IMR-90 (cell line): ENCODE measurements at regions not wholly inside any gene's neighbourhood (a gene's known extent, or its start where the extent isn't known, plus 50 kb on each side); places are given as distances from the start of the nearest gene placed in this dataset.

Experiments
- ATAC-seq: fragments of 200-7000 bp; cut with Tn5 transposase; 2 replicates; pipeline ENCODE4 v1.9.1; 2020; ENCODE audit warnings: low read depth, mild to moderate bottlenecking, moderate library complexity
- BruUV-seq: library from RNA; stranded (reverse); fragments of 400-500 nt; replicated peaks from 2 replicates; lab custom pipeline; 2021; lab: Mats Ljungman, UMichigan
- CTCF ChIA-PET: fragments of 300-600 bp; formaldehyde crosslinking; extraction: SDS; loops from one replicate; lab custom pipeline; 2021; ENCODE audit warnings: antibody characterized with exemption; lab: Yijun Ruan, JAX
- POLR2A ChIA-PET: fragments of 300-600 bp; sonication (Branson Sonifier 250); formaldehyde crosslinking; loops from one replicate; lab custom pipeline; 2022; ENCODE audit warnings: antibody characterized with exemption; ENCODE audit not compliant: unreplicated experiment; lab: Charles Lee
- DNase-seq: peaks from one replicate; pipeline ENCODE4 v3.0.0; 2013
- H2AFZ ChIP-seq: replicated peaks from 2 replicates; pipeline ENCODE3; 2013; ENCODE audit warnings: low read length, mild to moderate bottlenecking; ENCODE audit not compliant: poor library complexity
- H2AK5ac ChIP-seq: 2 replicates; pipeline ENCODE4 v1.6.1; 2013; ENCODE audit warnings: low read depth, low read length, inconsistent platforms
- H2AK9ac ChIP-seq: replicated peaks from 2 replicates; pipeline ENCODE3; 2013; ENCODE audit warnings: mild to moderate bottlenecking, low read depth, low read length, moderate library complexity; ENCODE audit not compliant: poor library complexity
- H2BK120ac ChIP-seq: 2 replicates; pipeline ENCODE4 v1.6.1; 2013; ENCODE audit warnings: low read depth, low read length, inconsistent platforms
- H2BK15ac ChIP-seq: 3 replicates; pipeline ENCODE4 v1.6.1; 2013; ENCODE audit warnings: low read depth, low read length, inconsistent platforms
- H2BK20ac ChIP-seq: 2 replicates; pipeline ENCODE4 v1.6.1; 2013; ENCODE audit warnings: low read depth, mild to moderate bottlenecking, inconsistent platforms, low read length, moderate library complexity
- H2BK5ac ChIP-seq: 2 replicates; pipeline ENCODE4 v1.6.1; 2013; ENCODE audit warnings: mild to moderate bottlenecking, low read depth, low read length, inconsistent platforms; ENCODE audit not compliant: poor library complexity, severe bottlenecking
- H3K14ac ChIP-seq: replicated peaks from 2 replicates; pipeline ENCODE4 v1.6.1; 2013; ENCODE audit warnings: low read depth, low read length, inconsistent platforms
- H3K18ac ChIP-seq: 2 replicates; pipeline ENCODE4 v1.6.1; 2013; ENCODE audit warnings: low read depth, low read length, control low read depth
- H3K23ac ChIP-seq: 2 replicates; pipeline ENCODE4 v1.6.1; 2013; ENCODE audit warnings: low read depth, low read length, inconsistent platforms
- H3K27ac ChIP-seq: 2 replicates; pipeline ENCODE4 v1.5.1; 2013; ENCODE audit warnings: mild to moderate bottlenecking, control low read depth, low read length; ENCODE audit not compliant: insufficient read depth
- H3K27me3 ChIP-seq: 2 replicates; pipeline ENCODE4 v1.6.1; 2013; ENCODE audit warnings: low read length; ENCODE audit not compliant: control insufficient read depth, insufficient read depth
- H3K36me3 ChIP-seq: 2 replicates; pipeline ENCODE4 v1.6.1; 2013; ENCODE audit warnings: low read length, mixed read lengths; ENCODE audit not compliant: control insufficient read depth, insufficient read depth
- H3K4ac ChIP-seq: 2 replicates; pipeline ENCODE4 v1.6.1; 2013; ENCODE audit warnings: low read depth, low read length, inconsistent platforms
- H3K4me1 ChIP-seq: 2 replicates; pipeline ENCODE4 v1.6.1; 2013; ENCODE audit warnings: low read length, mixed read lengths; ENCODE audit not compliant: control insufficient read depth, insufficient read depth
- H3K4me2 ChIP-seq: 2 replicates; pipeline ENCODE4 v1.6.1; 2013; ENCODE audit warnings: low read depth, mild to moderate bottlenecking, control low read depth, low read length, moderate library complexity
- H3K4me3 ChIP-seq: 2 replicates; pipeline ENCODE4 v1.5.1; 2013; ENCODE audit warnings: low read depth, mild to moderate bottlenecking, control low read depth, low read length, moderate library complexity; ENCODE audit not compliant: insufficient read depth
- H3K56ac ChIP-seq: 2 replicates; pipeline ENCODE4 v1.6.1; 2013; ENCODE audit warnings: low read length, inconsistent platforms; ENCODE audit not compliant: insufficient read depth; ENCODE audit errors: extremely low read depth
- H3K79me1 ChIP-seq, 2 experiments: 2 replicates each; pipeline ENCODE4 v1.6.1; 2013; ENCODE audit warnings: low read length in 2 of 2, inconsistent platforms in 1 of 2, low read depth in 1 of 2
- H3K9ac ChIP-seq: 2 replicates; pipeline ENCODE4 v1.6.1; 2013; ENCODE audit warnings: low read depth, low read length, control low read depth
- H3K9me1 ChIP-seq: 2 replicates; pipeline ENCODE4 v1.6.1; 2013; ENCODE audit warnings: low read length, inconsistent platforms; ENCODE audit not compliant: insufficient read depth
- H3K9me3 ChIP-seq: 2 replicates; pipeline ENCODE4 v1.6.1; 2013; ENCODE audit warnings: low read length; ENCODE audit not compliant: control insufficient read depth, insufficient read depth
- H4K20me1 ChIP-seq: 2 replicates; pipeline ENCODE4 v1.6.1; 2013; ENCODE audit warnings: low read length, inconsistent platforms; ENCODE audit not compliant: insufficient read depth
- H4K5ac ChIP-seq: 2 replicates; pipeline ENCODE4 v1.6.1; 2013; ENCODE audit warnings: mild to moderate bottlenecking, low read depth, low read length, control low read depth
- H4K8ac ChIP-seq, 2 experiments: 2 replicates each; pipeline ENCODE4 v1.6.1; 2013; ENCODE audit warnings: low read depth in 2 of 2, low read length in 2 of 2, control low read depth in 1 of 2, inconsistent platforms in 1 of 2
- H4K91ac ChIP-seq: 2 replicates; pipeline ENCODE4 v1.6.1; 2013; ENCODE audit warnings: low read depth, low read length, inconsistent platforms; ENCODE audit not compliant: insufficient read depth
- BHLHE40 ChIP-seq: fragments of 150-350 bp; IDR thresholded peaks from 2 replicates; pipeline ENCODE4 v1.6.1; 2016; ENCODE audit warnings: mild to moderate bottlenecking, low read depth, low read length
- CEBPB ChIP-seq: IDR thresholded peaks from 2 replicates; pipeline ENCODE4 v1.6.1; 2012; ENCODE audit warnings: low read depth, low read length, improper control_type of control experiment
- CHD1 ChIP-seq: IDR thresholded peaks from 2 replicates; pipeline ENCODE4 v1.6.1; 2012; ENCODE audit warnings: low read depth, low read length, improper control_type of control experiment
- CTCF ChIP-seq: conservative IDR thresholded peaks from 2 replicates; pipeline ENCODE4 v1.5.1; 2012; ENCODE audit warnings: mild to moderate bottlenecking, low read depth, low read length, improper control_type of control experiment
- ELK1 ChIP-seq: fragments of 150-350 bp; IDR thresholded peaks from 2 replicates; pipeline ENCODE4 v1.6.1; 2016; ENCODE audit warnings: low read depth, mild to moderate bottlenecking, low read length, moderate library complexity, borderline replicate concordance
- FOS ChIP-seq: fragments of 150-350 bp; IDR thresholded peaks from 2 replicates; pipeline ENCODE4 v1.6.1; 2016; ENCODE audit warnings: low read depth, low read length
- MAFK ChIP-seq: IDR thresholded peaks from 2 replicates; pipeline ENCODE4 v1.6.1; 2012; ENCODE audit warnings: low read depth, low read length, improper control_type of control experiment
- MAZ ChIP-seq: IDR thresholded peaks from 2 replicates; pipeline ENCODE4 v1.6.1; 2012; ENCODE audit warnings: low read depth, mild to moderate bottlenecking, low read length, improper control_type of control experiment, moderate library complexity, borderline replicate concordance
- MXI1 ChIP-seq: IDR thresholded peaks from 2 replicates; pipeline ENCODE4 v1.6.1; 2012; ENCODE audit warnings: low read depth, mild to moderate bottlenecking, low read length, moderate library complexity, borderline replicate concordance
- NFE2L2 ChIP-seq: fragments of 150-350 bp; IDR thresholded peaks from 2 replicates; pipeline ENCODE4 v1.6.1; 2016; ENCODE audit warnings: low read depth, mild to moderate bottlenecking, low read length
- POLR2A ChIP-seq: IDR thresholded peaks from 2 replicates; pipeline ENCODE4 v1.6.1; 2012; ENCODE audit warnings: mild to moderate bottlenecking, low read depth, low read length
- RAD21 ChIP-seq: IDR thresholded peaks from 2 replicates; pipeline ENCODE4 v1.6.1; 2012; ENCODE audit warnings: low read length, improper control_type of control experiment
- RCOR1 ChIP-seq: IDR thresholded peaks from 2 replicates; pipeline ENCODE4 v1.6.1; 2012; ENCODE audit warnings: mild to moderate bottlenecking, low read length, improper control_type of control experiment; ENCODE audit not compliant: insufficient replicate concordance
- RFX5 ChIP-seq: IDR thresholded peaks from 2 replicates; pipeline ENCODE4 v1.8.0; 2012; ENCODE audit warnings: low read depth, mild to moderate bottlenecking, low read length, moderate library complexity
- SMC3 ChIP-seq: fragments of 150-350 bp; IDR thresholded peaks from 2 replicates; pipeline ENCODE4 v1.6.1; 2016; ENCODE audit warnings: low read depth, mild to moderate bottlenecking, antibody characterized with exemption, low read length, moderate library complexity
- USF2 ChIP-seq: fragments of 150-350 bp; IDR thresholded peaks from 2 replicates; pipeline ENCODE4 v1.6.1; 2017; ENCODE audit warnings: mild to moderate bottlenecking, antibody characterized with exemption, low read length, low read depth
- WGBS, 2 experiments: methylation state at CpG; one replicate each; pipeline versions ENCODE4 v1.1.5 to v1.1.7; 2013; ENCODE audit warnings: missing lambda C conversion rate in 2 of 2; ENCODE audit not compliant: insufficient read length in 1 of 2; ENCODE audit errors: extremely low coverage in 2 of 2; 5-methylcytosine and 5-hydroxymethylcytosine counted together
- dilution Hi-C: fragments of 300-500 bp; cut with HindIII; formaldehyde crosslinking; loops from one replicate; pipeline ENCODE4 v1.14.3; 2018; ENCODE audit warnings: low sequenced_read_pairs; ENCODE audit not compliant: unreplicated experiment
- in situ Hi-C: fragments of 300-500 bp; cut with MboI; formaldehyde crosslinking; loops from 3 replicates; pipeline ENCODE4 v1.14.3; 2019; ENCODE audit warnings: low sequenced_read_pairs, inconsistent platforms, mixed read lengths
- intact Hi-C: fragments of 100-400 bp; cut with micrococcal nuclease; formaldehyde crosslinking; loops from 2 replicates; pipeline ENCODE4 v1.10.0; 2022

- Histone ChIP-seq H3K27me3 (no peaks in the 10 kb centered on the region), H2BK5ac (no peak overlapping the region), H3K27ac (no peak overlapping the region), H3K36me3 (no peaks in the 10 kb centered on the region), H3K4me3 (no peak overlapping the region), H3K23ac (no peak overlapping the region), H3K56ac (no peak overlapping the region), H2BK20ac (no peak overlapping the region), H4K8ac (no peak overlapping the region), H4K5ac (no peak overlapping the region), H2AK5ac (no peak overlapping the region), H3K9ac (no peak overlapping the region), H4K20me1 (no peaks in the 10 kb centered on the region), H3K4ac (no peak overlapping the region), H3K4me2 (no peak overlapping the region), H3K4me1 (no peaks in the 10 kb centered on the region), H2BK15ac (no peak overlapping the region), H2AFZ (no peak overlapping the region), H2AK9ac (no peak overlapping the region), H3K9me3 (peaks cover 19% of the 10 kb centered on the region), H3K79me1 (no peaks in the 10 kb centered on the region), H3K14ac (no peak overlapping the region), H3K9me1 (no peaks in the 10 kb centered on the region), H4K91ac (no peak overlapping the region), H3K18ac (no peak overlapping the region), H2BK120ac (no peak overlapping the region)
- dilution Hi-C loops: no loop called here
- BruUV-seq: no TSS peak
- POLR2A ChIA-PET: no interaction called here
- intact Hi-C loops: no loop called here
- ATAC-seq: no peak
- DNase-seq: no peak
- CTCF ChIA-PET: no interaction called here
- in situ Hi-C loops: no loop called here
- WGBS, 2 experiments: no CpG with 5 or more reads among the region's 15 CpGs
- TF ChIP-seq FOS (no peak), CEBPB (no peak), NFE2L2 (no peak), MXI1 (no peak), SMC3 (no peak), CHD1 (no peak), CTCF (no peak), USF2 (no peak), MAFK (no peak), MAZ (no peak), POLR2A (no peak), RAD21 (no peak), RCOR1 (no peak), ELK1 (no peak), RFX5 (no peak), BHLHE40 (no peak)
Observed at GRCh38 chr10:123391275-123392028, 237.2 kb downstream of the BUB3 start.
